ENCODE measurements at regions not wholly inside any gene's neighbourhood (a gene's known extent, or its start where the extent isn't known, plus 50 kb on each side); places are given as distances from the start of the nearest gene placed in this dataset.
A peak's percentile ranks its signal among the peaks of the same experiment; 100 is the strongest.

GRCh38 chr3:190194506-190194905 is 73.8 kb upstream of the P3H2 start:
- no peak for TF ChIP-seq CTCF (IDR thresholded peaks at IDR 0.05; ENCODE audit: insufficient read depth, low read depth, low read length, missing control alignments)
- no peak overlapping the region for H3K4me3 ChIP-seq (ENCODE audit: low read length)
- DNase-seq (ENCODE audit: low read depth), result no peak

GRCh38 chr3:190193210-190193609 is 72.5 kb upstream of the P3H2 start:
- no peak for DNase-seq (ENCODE audit: low read depth)
- no peak overlapping the region for H3K4me3 ChIP-seq (ENCODE audit: low read length)
- no peak for TF ChIP-seq CTCF (IDR thresholded peaks at IDR 0.05; ENCODE audit: insufficient read depth, low read depth, low read length, missing control alignments)

- no peak for DNase-seq (ENCODE audit: low read depth)
- TF ChIP-seq CTCF (IDR thresholded peaks at IDR 0.05; ENCODE audit: insufficient read depth, low read depth, low read length, missing control alignments), result no peak
Measured at GRCh38 chr3:190192739-190193138, 72.0 kb upstream of the P3H2 start.

GRCh38 chr3:190192087-190192486 is 71.4 kb upstream of the P3H2 start:
- H3K4me3 ChIP-seq (ENCODE audit: low read length), result no peak overlapping the region
- no peak for DNase-seq (ENCODE audit: low read depth)
- no peak for TF ChIP-seq CTCF (IDR thresholded peaks at IDR 0.05; ENCODE audit: insufficient read depth, low read depth, low read length, missing control alignments)

More at GRCh38 chr3:190192739-190193138, 72.0 kb upstream of the P3H2 start:
- H3K4me3 ChIP-seq (ENCODE audit: low read length), result no peak overlapping the region

GRCh38 chr3:190188197-190188596 is 67.5 kb upstream of the P3H2 start:
- no peak overlapping the region for H3K4me3 ChIP-seq (ENCODE audit: low read length)
- no peak for DNase-seq (ENCODE audit: low read depth)

GRCh38 chr3:190183121-190183520 is 62.4 kb upstream of the P3H2 start:
- TF ChIP-seq CTCF (IDR thresholded peaks at IDR 0.05; ENCODE audit: insufficient read depth, low read depth, low read length, missing control alignments), result no peak
- H3K4me3 ChIP-seq (ENCODE audit: low read length), result no peak overlapping the region

More at GRCh38 chr3:190188197-190188596, 67.5 kb upstream of the P3H2 start:
- TF ChIP-seq CTCF (IDR thresholded peaks at IDR 0.05; ENCODE audit: insufficient read depth, low read depth, low read length, missing control alignments), result no peak

GRCh38 chr3:190182418-190183043 is 61.8 kb upstream of the P3H2 start:
- TF ChIP-seq CTCF (IDR thresholded peaks at IDR 0.05; ENCODE audit: insufficient read depth, low read depth, low read length, missing control alignments), result no peak

More at GRCh38 chr3:190183121-190183520, 62.4 kb upstream of the P3H2 start:
- peak; percentile 71 for DNase-seq (ENCODE audit: low read depth)

More at GRCh38 chr3:190182418-190183043, 61.8 kb upstream of the P3H2 start:
- DNase-seq (ENCODE audit: low read depth), result peak; percentile 72
- no peak overlapping the region for H3K4me3 ChIP-seq (ENCODE audit: low read length)

All from epithelial cell of esophagus (primary cell).